OCI-LY7 (cell line): ENCODE measurements at regions not wholly inside any gene's neighbourhood (a gene's known extent, or its start where the extent isn't known, plus 50 kb on each side); places are given as distances from the start of the nearest gene placed in this dataset.

Experiments used
- CTCF ChIP-seq: fragments of 200-600 bp; sonication (generic); conservative IDR thresholded peaks from 2 replicates; pipeline ENCODE4 v1.5.1; 2014; ENCODE audit warnings: mild to moderate bottlenecking, antibody characterized with exemption, low read length, moderate library complexity, mixed read lengths
- EZH2phosphoT487 ChIP-seq: fragments of 200-600 bp; sonication (generic); IDR thresholded peaks from 2 replicates; pipeline ENCODE4 v1.6.1; 2018; ENCODE audit warnings: low read depth, borderline replicate concordance, mild to moderate bottlenecking, mixed run types, antibody characterized with exemption, low read length, moderate library complexity, mixed read lengths

- TF ChIP-seq CTCF, result no peak
- TF ChIP-seq EZH2phosphoT487, result no peak
Measured at GRCh38 chr22:34239421-34239820, 319.1 kb upstream of the LARGE1 start.
